H9 (cell line): ENCODE measurements at regions not wholly inside any gene's neighbourhood (a gene's known extent, or its start where the extent isn't known, plus 50 kb on each side); places are given as distances from the start of the nearest gene placed in this dataset.

Experiments
- DNase-seq: peaks from one replicate; pipeline ENCODE4 v3.0.0-alpha.2; 2017
- H2AFZ ChIP-seq: one replicate; pipeline ENCODE4 v1.6.1; 2013; ENCODE audit warnings: mild to moderate bottlenecking, low read length, control low read depth, moderate library complexity
- H2AK5ac ChIP-seq: 2 replicates; pipeline ENCODE4 v1.6.1; 2013; ENCODE audit warnings: low read length, control low read depth, mixed read lengths; ENCODE audit not compliant: insufficient read length
- H2BK120ac ChIP-seq: one replicate; pipeline ENCODE4 v1.6.1; 2013; ENCODE audit warnings: low read depth, mild to moderate bottlenecking, low read length, control low read depth, inconsistent platforms; ENCODE audit not compliant: poor library complexity, severe bottlenecking
- H2BK12ac ChIP-seq: 2 replicates; pipeline ENCODE4 v1.6.1; 2013; ENCODE audit warnings: low read length, control low read depth, mixed read lengths, low read depth; ENCODE audit not compliant: insufficient read length
- H2BK15ac ChIP-seq: 2 replicates; pipeline ENCODE4 v1.6.1; 2013; ENCODE audit warnings: low read depth, low read length, control low read depth
- H2BK20ac ChIP-seq: one replicate; pipeline ENCODE4 v1.6.1; 2013; ENCODE audit warnings: low read depth, mild to moderate bottlenecking, low read length, control low read depth, inconsistent platforms; ENCODE audit not compliant: poor library complexity, severe bottlenecking
- H2BK5ac ChIP-seq: 2 replicates; pipeline ENCODE4 v1.6.1; 2013; ENCODE audit warnings: low read length, control low read depth, mixed read lengths; ENCODE audit not compliant: insufficient read length
- H3K14ac ChIP-seq: 2 replicates; pipeline ENCODE4 v1.6.1; 2013; ENCODE audit warnings: low read length, control low read depth; ENCODE audit not compliant: insufficient read depth
- H3K18ac ChIP-seq: 2 replicates; pipeline ENCODE4 v1.6.1; 2013; ENCODE audit warnings: low read depth, mild to moderate bottlenecking, mixed read lengths, low read length, control low read depth; ENCODE audit not compliant: insufficient read length
- H3K23ac ChIP-seq: 2 replicates; pipeline ENCODE4 v1.6.1; 2013; ENCODE audit warnings: low read length, control low read depth, mixed read lengths, low read depth; ENCODE audit not compliant: insufficient read length
- H3K23me2 ChIP-seq: 2 replicates; pipeline ENCODE4 v1.6.1; 2013; ENCODE audit warnings: low read depth, mild to moderate bottlenecking, mixed read lengths, low read length, control low read depth; ENCODE audit not compliant: insufficient read length, poor library complexity, severe bottlenecking
- H3K27ac ChIP-seq: 2 replicates; pipeline ENCODE4 v1.5.1; 2013; ENCODE audit warnings: low read length, control low read depth, mixed read lengths, low read depth; ENCODE audit not compliant: insufficient read length
- H3K27me3 ChIP-seq: 2 replicates; pipeline ENCODE4 v1.6.1; 2013; ENCODE audit warnings: low read length, control low read depth, inconsistent platforms; ENCODE audit not compliant: insufficient read depth
- H3K4ac ChIP-seq: 2 replicates; pipeline ENCODE4 v1.6.1; 2013; ENCODE audit warnings: low read depth, mild to moderate bottlenecking, control low read depth, inconsistent platforms, low read length, moderate library complexity
- H3K4me1 ChIP-seq: 2 replicates; pipeline ENCODE4 v1.6.1; 2013; ENCODE audit warnings: low read length, control low read depth, inconsistent platforms; ENCODE audit not compliant: insufficient read depth
- H3K4me2 ChIP-seq: 2 replicates; pipeline ENCODE4 v1.6.1; 2013; ENCODE audit warnings: low read length, control low read depth, mixed read lengths; ENCODE audit not compliant: insufficient read length, insufficient read depth
- H3K56ac ChIP-seq: 2 replicates; pipeline ENCODE4 v1.6.1; 2013; ENCODE audit warnings: low read depth, mild to moderate bottlenecking, mixed read lengths, low read length, control low read depth; ENCODE audit not compliant: insufficient read length
- H3K79me1 ChIP-seq: 2 replicates; pipeline ENCODE4 v1.6.1; 2013; ENCODE audit warnings: low read depth, mild to moderate bottlenecking, moderate library complexity, low read length, control low read depth, inconsistent platforms; ENCODE audit not compliant: insufficient read depth, poor library complexity, severe bottlenecking
- H3K79me2 ChIP-seq: 2 replicates; pipeline ENCODE4 v1.6.1; 2013; ENCODE audit warnings: low read length, control low read depth, inconsistent platforms; ENCODE audit not compliant: insufficient read depth
- H3K9ac ChIP-seq: 2 replicates; pipeline ENCODE4 v1.6.1; 2013; ENCODE audit warnings: low read length, control low read depth, mixed read lengths; ENCODE audit not compliant: insufficient read length; ENCODE audit errors: extremely low read depth
- H3K9me3 ChIP-seq: one replicate; pipeline ENCODE4 v1.6.1; 2013; ENCODE audit warnings: low read depth, low read length, inconsistent platforms; ENCODE audit not compliant: control insufficient read depth
- H3T11ph ChIP-seq: one replicate; pipeline ENCODE4 v1.6.1; 2013; ENCODE audit warnings: mild to moderate bottlenecking, low read length, control low read depth, inconsistent platforms
- H4K20me1 ChIP-seq: one replicate; pipeline ENCODE4 v1.6.1; 2013; ENCODE audit not compliant: control insufficient read depth, insufficient read length, insufficient read depth
- H4K5ac ChIP-seq: 2 replicates; pipeline ENCODE4 v1.6.1; 2013; ENCODE audit warnings: low read depth, mild to moderate bottlenecking, mixed read lengths, low read length, control low read depth; ENCODE audit not compliant: insufficient read length
- H4K8ac ChIP-seq: replicated peaks from 2 replicates; pipeline ENCODE4 v1.6.1; 2013; ENCODE audit warnings: low read length, control low read depth, mixed read lengths, low read depth; ENCODE audit not compliant: insufficient read length
- H4K91ac ChIP-seq: 2 replicates; pipeline ENCODE4 v1.6.1; 2013; ENCODE audit warnings: low read depth, mild to moderate bottlenecking, moderate library complexity, mixed read lengths, low read length, control low read depth; ENCODE audit not compliant: insufficient read length
- H3K27ac Mint-ChIP-seq, 3 experiments: 2 replicates in 2 of 3; 3 replicates in 1 of 3; pipeline ENCODE4 v1.8.0; 2020 to 2021; ENCODE audit warnings: mixed read lengths in 3 of 3, mild to moderate bottlenecking in 1 of 3, moderate library complexity in 1 of 3
- H3K27me3 Mint-ChIP-seq: 2 replicates; pipeline ENCODE4 v1.8.0; 2021; ENCODE audit warnings: low read depth, mild to moderate bottlenecking, moderate library complexity, mixed read lengths
- H3K36me3 Mint-ChIP-seq, 3 experiments: 2 replicates in 2 of 3; 3 replicates in 1 of 3; pipeline ENCODE4 v1.8.0; 2020 to 2021; ENCODE audit warnings: low read depth in 3 of 3, mixed read lengths in 3 of 3; ENCODE audit not compliant: insufficient read depth in 1 of 3
- H3K4me1 Mint-ChIP-seq, 2 experiments: 2 replicates each; pipeline ENCODE4 v1.8.0; 2020; ENCODE audit warnings: mixed read lengths in 2 of 2
- H3K4me3 Mint-ChIP-seq, 2 experiments: 2 replicates in 1 of 2; 3 replicates in 1 of 2; pipeline ENCODE4 v1.8.0; 2020 to 2021; ENCODE audit warnings: mild to moderate bottlenecking in 2 of 2, mixed read lengths in 2 of 2, moderate library complexity in 1 of 2
- H3K9me3 Mint-ChIP-seq, 2 experiments: 2 replicates in 1 of 2; 3 replicates in 1 of 2; pipeline ENCODE4 v1.8.0; 2020; ENCODE audit warnings: mild to moderate bottlenecking in 2 of 2, mixed read lengths in 2 of 2, moderate library complexity in 1 of 2
- WGBS: extraction: QIAGEN DNeasy Blood & Tissue Kit; methylation state at CpG from one replicate; pipeline ENCODE4 v1.1.7; 2013; ENCODE audit warnings: missing lambda C conversion rate, low lambda C conversion rate, mixed read lengths; ENCODE audit not compliant: insufficient read length; ENCODE audit errors: extremely low coverage; 5-methylcytosine and 5-hydroxymethylcytosine counted together
- TF ChIP-seq, protein P1 (sequence below): fragments of 200-600 bp; sonication (generic); conservative IDR thresholded peaks from 3 replicates; pipeline ENCODE4 v1.8.0; 2021; ENCODE audit warnings: antibody characterized with exemption, mild to moderate bottlenecking

DNA sequence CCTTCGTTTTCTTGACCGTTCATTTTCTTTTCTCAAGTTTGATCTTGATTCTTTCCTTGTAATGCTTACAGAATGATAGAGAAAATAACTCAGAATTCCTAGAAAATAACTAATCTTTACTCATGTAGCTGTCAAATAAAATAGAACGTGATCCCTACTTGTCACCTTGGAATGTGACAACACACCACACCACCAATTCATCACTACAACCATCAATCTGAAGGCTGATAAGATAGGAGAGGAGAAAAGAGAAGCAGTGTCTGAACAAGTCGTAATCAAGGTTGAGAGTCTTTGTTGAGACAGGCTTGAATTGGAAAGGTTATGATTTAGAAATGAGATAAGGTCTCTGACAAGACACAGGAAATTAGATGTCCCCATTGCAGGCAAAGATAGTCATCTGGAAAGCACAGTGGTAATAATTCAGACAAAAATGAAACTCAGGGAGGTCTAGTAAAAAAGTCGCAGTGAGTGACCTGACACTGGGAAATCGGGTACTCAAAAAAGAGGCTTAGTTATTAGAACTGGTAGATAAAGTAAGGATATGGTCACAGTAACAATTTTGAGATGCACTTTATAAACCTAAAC, 456.2 kb downstream of the FAT4 start:
- Histone ChIP-seq H4K5ac (no peak overlapping the region), H3K4me1 (no peaks in the 10 kb centered on the region), H4K91ac (no peak overlapping the region), H2BK20ac (no peak overlapping the region), H2AK5ac (no peak overlapping the region), H3K4me2 (no peak overlapping the region), H4K8ac (no peak overlapping the region), H3K27ac (no peak overlapping the region), H3K79me1 (no peaks in the 10 kb centered on the region), H3K18ac (no peak overlapping the region), H2BK120ac (no peak overlapping the region), H4K20me1 (no peaks in the 10 kb centered on the region), H3K9ac (no peak overlapping the region), H3K23me2 (no peaks in the 10 kb centered on the region), H2AFZ (no peak overlapping the region), H2BK15ac (no peak overlapping the region), H3K27me3 (no peaks in the 10 kb centered on the region), H2BK12ac (no peak overlapping the region), H3K4ac (no peak overlapping the region), H3K79me2 (no peaks in the 10 kb centered on the region), H3T11ph (no peak overlapping the region), H3K23ac (no peak overlapping the region), H2BK5ac (no peak overlapping the region), H3K14ac (no peak overlapping the region), H3K56ac (no peak overlapping the region), H3K9me3 (no peaks in the 10 kb centered on the region)
- Mint-ChIP-seq H3K27ac (no peak overlapping the region), H3K4me1 (no peaks in the 10 kb centered on the region), H3K9me3 (peaks cover 7 to 11% of the 10 kb centered on the region in 2 experiments), H3K36me3 (peaks cover 3 to 14% (median 8%) of the 10 kb centered on the region in 3 experiments; a peak in 6 of 7 replicates), H3K27me3 (no peaks in the 10 kb centered on the region), H3K4me3 (no peak overlapping the region)
- no CpG with 5 or more reads among the region's 6 CpGs for WGBS
- TF ChIP-seq, protein P1, sequence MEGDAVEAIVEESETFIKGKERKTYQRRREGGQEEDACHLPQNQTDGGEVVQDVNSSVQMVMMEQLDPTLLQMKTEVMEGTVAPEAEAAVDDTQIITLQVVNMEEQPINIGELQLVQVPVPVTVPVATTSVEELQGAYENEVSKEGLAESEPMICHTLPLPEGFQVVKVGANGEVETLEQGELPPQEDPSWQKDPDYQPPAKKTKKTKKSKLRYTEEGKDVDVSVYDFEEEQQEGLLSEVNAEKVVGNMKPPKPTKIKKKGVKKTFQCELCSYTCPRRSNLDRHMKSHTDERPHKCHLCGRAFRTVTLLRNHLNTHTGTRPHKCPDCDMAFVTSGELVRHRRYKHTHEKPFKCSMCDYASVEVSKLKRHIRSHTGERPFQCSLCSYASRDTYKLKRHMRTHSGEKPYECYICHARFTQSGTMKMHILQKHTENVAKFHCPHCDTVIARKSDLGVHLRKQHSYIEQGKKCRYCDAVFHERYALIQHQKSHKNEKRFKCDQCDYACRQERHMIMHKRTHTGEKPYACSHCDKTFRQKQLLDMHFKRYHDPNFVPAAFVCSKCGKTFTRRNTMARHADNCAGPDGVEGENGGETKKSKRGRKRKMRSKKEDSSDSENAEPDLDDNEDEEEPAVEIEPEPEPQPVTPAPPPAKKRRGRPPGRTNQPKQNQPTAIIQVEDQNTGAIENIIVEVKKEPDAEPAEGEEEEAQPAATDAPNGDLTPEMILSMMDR: no peak
- DNase-seq: no peak
